T-helper 2 cell (primary cell): ENCODE measurements at regions not wholly inside any gene's neighbourhood (a gene's known extent, or its start where the extent isn't known, plus 50 kb on each side); places are given as distances from the start of the nearest gene placed in this dataset.
"Not testable (repeated sequence)": the region's sequence is repeated elsewhere in the genome, so short reads cannot be mapped to it uniquely, and the experiment has no call there.

Source experiments
- DNase-seq, 5 experiments: peaks; one replicate each; pipeline versions ENCODE4 v3.0.0 to v3.0.0-alpha.2; 2012 to 2022

GRCh38 chr6:146944809-146945208, 259.4 kb upstream of the STXBP5 start:
- DNase-seq: no peak

GRCh38 chr6:146946559-146946958, 257.7 kb upstream of the STXBP5 start:
- no peak for DNase-seq

GRCh38 chr6:146948790-146949342, 255.4 kb upstream of the STXBP5 start:
- DNase-seq: no peak

GRCh38 chr6:146949425-146949824, 254.8 kb upstream of the STXBP5 start:
- DNase-seq: no peak

- DNase-seq: peak in 1 of 5 experiments; percentile 44
Observed at GRCh38 chr6:146950351-146950835, 253.8 kb upstream of the STXBP5 start.

GRCh38 chr6:146955570-146955969, 248.6 kb upstream of the STXBP5 start:
- DNase-seq: no peak

GRCh38 chr6:146957181-146958093, 246.8 kb upstream of the STXBP5 start:
- DNase-seq: no peak

- no peak for DNase-seq
Observed at GRCh38 chr6:146961831-146962230, 242.4 kb upstream of the STXBP5 start.

- no peak for DNase-seq
Observed at GRCh38 chr6:146962329-146962728, 241.9 kb upstream of the STXBP5 start.

- DNase-seq: no peak
Observed at GRCh38 chr6:146965110-146965689, 239.0 kb upstream of the STXBP5 start.

- no peak for DNase-seq
Observed at GRCh38 chr6:146968041-146968760, 236.0 kb upstream of the STXBP5 start.

GRCh38 chr6:146972546-146972945, 231.7 kb upstream of the STXBP5 start:
- DNase-seq: no peak

- no peak for DNase-seq
Observed at GRCh38 chr6:146974351-146974750, 229.9 kb upstream of the STXBP5 start.

- DNase-seq: no peak
Observed at GRCh38 chr6:146975093-146975492, 229.1 kb upstream of the STXBP5 start.

GRCh38 chr6:146980900-146981329, 223.3 kb upstream of the STXBP5 start:
- DNase-seq: no peak

GRCh38 chr6:146981981-146982380, 222.2 kb upstream of the STXBP5 start:
- no peak for DNase-seq

- no peak for DNase-seq
Observed at GRCh38 chr6:146984251-146984924, 219.8 kb upstream of the STXBP5 start.

GRCh38 chr6:146985111-146985510, 219.1 kb upstream of the STXBP5 start:
- no peak for DNase-seq

- no peak for DNase-seq
Observed at GRCh38 chr6:146985966-146986365, 218.3 kb upstream of the STXBP5 start.

GRCh38 chr6:146987938-146988337, 216.3 kb upstream of the STXBP5 start:
- DNase-seq: not testable (repeated sequence)

GRCh38 chr6:146989860-146990259, 214.4 kb upstream of the STXBP5 start:
- no peak for DNase-seq

- no peak for DNase-seq
Observed at GRCh38 chr6:146990284-146990683, 213.9 kb upstream of the STXBP5 start.
